CD14-positive monocyte (primary cell): ENCODE measurements at regions not wholly inside any gene's neighbourhood (a gene's known extent, or its start where the extent isn't known, plus 50 kb on each side); places are given as distances from the start of the nearest gene placed in this dataset.

Experiments used
- DNase-seq, 3 donors: peaks; one replicate each; pipeline ENCODE4 v3.0.0-alpha.2; 2011 to 2022
- H2AFZ ChIP-seq: 2 replicates; pipeline ENCODE4 v1.6.0; 2012; ENCODE audit warnings: mild to moderate bottlenecking, low read depth, low read length, inconsistent platforms; ENCODE audit not compliant: insufficient read depth, poor library complexity, severe bottlenecking
- H3K27ac ChIP-seq, 2 donors: 1 replicate in 1 of 2; 2 replicates in 1 of 2; pipeline ENCODE4 v1.5.1; 2012 to 2013; ENCODE audit warnings: low read length in 2 of 2, control low read depth in 1 of 2, inconsistent platforms in 1 of 2, low read depth in 1 of 2, mild to moderate bottlenecking in 1 of 2
- H3K27me3 ChIP-seq, 2 donors: one replicate each; pipeline versions ENCODE4 v1.6.0 to v1.6.1; 2011 to 2013; ENCODE audit warnings: low read length in 2 of 2; ENCODE audit not compliant: control insufficient read depth in 2 of 2, insufficient read depth in 2 of 2
- H3K36me3 ChIP-seq, 2 donors: replicated peaks in 1 of 2; 1 replicate in 1 of 2; 2 replicates in 1 of 2; pipeline versions ENCODE4 v1.5.1 to v1.6.1; 2012 to 2013; ENCODE audit warnings: low read length in 2 of 2, control low read depth in 1 of 2, inconsistent platforms in 1 of 2, mild to moderate bottlenecking in 1 of 2; ENCODE audit not compliant: insufficient read depth in 2 of 2, control insufficient read depth in 1 of 2
- H3K4me1 ChIP-seq, 2 donors: 1 replicate in 1 of 2; 2 replicates in 1 of 2; pipeline versions ENCODE4 v1.5.1 to v1.6.1; 2012 to 2013; ENCODE audit warnings: low read length in 2 of 2, control low read depth in 1 of 2, inconsistent platforms in 1 of 2, mild to moderate bottlenecking in 1 of 2, moderate library complexity in 1 of 2; ENCODE audit not compliant: insufficient read depth in 2 of 2, control insufficient read depth in 1 of 2
- H3K4me2 ChIP-seq: replicated peaks from 2 replicates; pipeline ENCODE3; 2012; ENCODE audit warnings: low read length, moderate library complexity, mild to moderate bottlenecking; ENCODE audit not compliant: poor library complexity, severe bottlenecking; ENCODE audit errors: extremely low read depth
- H3K4me3 ChIP-seq, 3 experiments: fragments of 200-600 bp in 1 of 3; sonication (generic) in 1 of 3; replicated peaks in 1 of 3; 1 replicate in 2 of 3; 2 replicates in 1 of 3; pipeline ENCODE4 v1.5.1; 2011 to 2013; ENCODE audit warnings: low read length in 3 of 3, mild to moderate bottlenecking in 3 of 3, control low read depth in 2 of 3, low read depth in 2 of 3, inconsistent platforms in 1 of 3, moderate library complexity in 1 of 3
- H3K79me2 ChIP-seq: 2 replicates; pipeline ENCODE4 v1.6.0; 2012; ENCODE audit warnings: mild to moderate bottlenecking, control low read depth, inconsistent platforms, low read length, moderate library complexity; ENCODE audit not compliant: insufficient read depth
- H3K9ac ChIP-seq: 2 replicates; pipeline ENCODE4 v1.6.0; 2017; ENCODE audit warnings: low read length, mild to moderate bottlenecking; ENCODE audit not compliant: insufficient read depth, poor library complexity, severe bottlenecking
- H3K9me3 ChIP-seq, 2 donors: replicated peaks in 1 of 2; 1 replicate in 1 of 2; 2 replicates in 1 of 2; pipeline versions ENCODE4 v1.5.1 to v1.6.1; 2012 to 2013; ENCODE audit warnings: low read length in 2 of 2, control low read depth in 1 of 2; ENCODE audit not compliant: control insufficient read depth in 1 of 2, insufficient read depth in 1 of 2
- H4K20me1 ChIP-seq: 2 replicates; pipeline ENCODE4 v1.6.0; 2012; ENCODE audit warnings: mild to moderate bottlenecking, low read length, control low read depth, moderate library complexity; ENCODE audit not compliant: insufficient read depth
- H3K27ac Mint-ChIP-seq, 7 donors: one replicate each; pipeline ENCODE4 v1.8.0; 2020; ENCODE audit warnings: mild to moderate bottlenecking in 7 of 7, mixed read lengths in 7 of 7, moderate library complexity in 6 of 7, inconsistent platforms in 2 of 7
- H3K27me3 Mint-ChIP-seq, 3 donors: one replicate each; pipeline ENCODE4 v1.8.0; 2021 to 2022; ENCODE audit warnings: low read depth in 3 of 3, mild to moderate bottlenecking in 3 of 3, mixed read lengths in 3 of 3, moderate library complexity in 3 of 3, inconsistent platforms in 1 of 3
- H3K36me3 Mint-ChIP-seq, 2 donors: one replicate each; pipeline ENCODE4 v1.8.0; 2020; ENCODE audit warnings: mixed read lengths in 2 of 2, inconsistent platforms in 1 of 2, mild to moderate bottlenecking in 1 of 2
- H3K4me1 Mint-ChIP-seq: one replicate; pipeline ENCODE4 v1.8.0; 2020; ENCODE audit warnings: mild to moderate bottlenecking, mixed read lengths
- H3K4me3 Mint-ChIP-seq, 2 donors: one replicate each; pipeline ENCODE4 v1.8.0; 2020; ENCODE audit warnings: mild to moderate bottlenecking in 2 of 2, mixed read lengths in 2 of 2, moderate library complexity in 1 of 2
- H3K9me3 Mint-ChIP-seq, 7 donors: one replicate each; pipeline ENCODE4 v1.8.0; 2020 to 2022; ENCODE audit warnings: mixed read lengths in 7 of 7, mild to moderate bottlenecking in 6 of 7, moderate library complexity in 6 of 7, inconsistent platforms in 2 of 7
- WGBS: methylation state at CpG from one replicate; pipeline ENCODE4 v1.1.5; 2013; ENCODE audit warnings: missing lambda C conversion rate; ENCODE audit not compliant: insufficient coverage; 5-methylcytosine and 5-hydroxymethylcytosine counted together
- intact Hi-C, 2 donors: fragments of 100-400 bp; cut with micrococcal nuclease; formaldehyde crosslinking; loops; one replicate each; pipeline versions ENCODE4 v1.15.0 to v1.15.1; 2023
- TF ChIP-seq, protein P1 (sequence below): fragments of 200-600 bp; IDR thresholded peaks from one replicate; pipeline ENCODE4 v1.8.0; 2022; ENCODE audit warnings: antibody characterized with exemption, mild to moderate bottlenecking

DNA sequence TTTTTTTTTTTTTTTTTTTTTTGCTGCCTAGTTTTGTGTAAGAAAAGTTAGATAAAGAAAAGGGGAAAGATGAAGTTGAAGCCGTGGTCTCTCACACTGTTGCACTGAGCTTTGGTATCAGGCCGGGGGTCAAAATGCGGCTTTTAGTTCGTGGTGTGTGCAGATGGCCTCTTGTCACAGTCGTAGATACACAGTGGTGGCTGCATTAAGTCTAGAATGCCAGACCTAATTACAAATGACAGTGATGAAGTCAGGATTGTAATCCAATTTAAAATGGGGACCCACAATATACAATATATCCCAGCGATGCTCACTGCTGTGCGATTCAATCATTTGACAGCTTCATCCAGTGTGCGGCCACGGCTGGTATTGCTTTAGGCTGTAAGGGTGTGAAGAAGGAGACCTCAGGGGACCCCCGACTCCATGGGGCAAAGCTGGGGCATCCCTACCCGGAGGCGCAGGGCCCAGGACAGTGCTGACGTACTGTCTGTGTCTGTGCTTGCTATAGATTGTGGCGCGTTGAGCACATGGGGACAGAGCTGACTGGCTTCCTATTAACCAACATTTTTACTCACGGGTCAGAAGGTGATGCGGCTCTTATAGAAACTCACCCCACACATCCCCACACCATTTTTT is 210.0 kb upstream of the SOX4 start:
- H3K9me3 ChIP-seq: no peaks in the 10 kb centered on the region
- H3K27ac ChIP-seq: no peak overlapping the region
- no peak overlapping the region for H3K4me3 ChIP-seq
- H3K36me3 Mint-ChIP-seq: no peaks in the 10 kb centered on the region
- H3K36me3 ChIP-seq: no peaks in the 10 kb centered on the region
- H3K4me2 ChIP-seq: no peak overlapping the region
- H3K4me1 ChIP-seq: peaks cover 5 to 6% of the 10 kb centered on the region in 2 donors
- no peak overlapping the region for H3K4me3 Mint-ChIP-seq
- peaks cover 0 to 5% (median 0%) of the 10 kb centered on the region in 3 donors for H3K27me3 Mint-ChIP-seq
- DNase-seq: no peak
- intact Hi-C loops: no loop called here
- TF ChIP-seq, protein P1, sequence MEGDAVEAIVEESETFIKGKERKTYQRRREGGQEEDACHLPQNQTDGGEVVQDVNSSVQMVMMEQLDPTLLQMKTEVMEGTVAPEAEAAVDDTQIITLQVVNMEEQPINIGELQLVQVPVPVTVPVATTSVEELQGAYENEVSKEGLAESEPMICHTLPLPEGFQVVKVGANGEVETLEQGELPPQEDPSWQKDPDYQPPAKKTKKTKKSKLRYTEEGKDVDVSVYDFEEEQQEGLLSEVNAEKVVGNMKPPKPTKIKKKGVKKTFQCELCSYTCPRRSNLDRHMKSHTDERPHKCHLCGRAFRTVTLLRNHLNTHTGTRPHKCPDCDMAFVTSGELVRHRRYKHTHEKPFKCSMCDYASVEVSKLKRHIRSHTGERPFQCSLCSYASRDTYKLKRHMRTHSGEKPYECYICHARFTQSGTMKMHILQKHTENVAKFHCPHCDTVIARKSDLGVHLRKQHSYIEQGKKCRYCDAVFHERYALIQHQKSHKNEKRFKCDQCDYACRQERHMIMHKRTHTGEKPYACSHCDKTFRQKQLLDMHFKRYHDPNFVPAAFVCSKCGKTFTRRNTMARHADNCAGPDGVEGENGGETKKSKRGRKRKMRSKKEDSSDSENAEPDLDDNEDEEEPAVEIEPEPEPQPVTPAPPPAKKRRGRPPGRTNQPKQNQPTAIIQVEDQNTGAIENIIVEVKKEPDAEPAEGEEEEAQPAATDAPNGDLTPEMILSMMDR: no peak
- H2AFZ ChIP-seq: no peak overlapping the region
- H3K9me3 Mint-ChIP-seq: peaks cover 0 to 5% (median 0%) of the 10 kb centered on the region in 7 donors
- no peaks in the 10 kb centered on the region for H4K20me1 ChIP-seq
- no peaks in the 10 kb centered on the region for H3K27me3 ChIP-seq
- H3K79me2 ChIP-seq: no peaks in the 10 kb centered on the region
- H3K27ac Mint-ChIP-seq: no peak overlapping the region
- no peak overlapping the region for H3K9ac ChIP-seq
- 97% methylated on average over 5 of the region's 17 CpGs for WGBS
- H3K4me1 Mint-ChIP-seq: peaks cover 18% of the 10 kb centered on the region

DNA sequence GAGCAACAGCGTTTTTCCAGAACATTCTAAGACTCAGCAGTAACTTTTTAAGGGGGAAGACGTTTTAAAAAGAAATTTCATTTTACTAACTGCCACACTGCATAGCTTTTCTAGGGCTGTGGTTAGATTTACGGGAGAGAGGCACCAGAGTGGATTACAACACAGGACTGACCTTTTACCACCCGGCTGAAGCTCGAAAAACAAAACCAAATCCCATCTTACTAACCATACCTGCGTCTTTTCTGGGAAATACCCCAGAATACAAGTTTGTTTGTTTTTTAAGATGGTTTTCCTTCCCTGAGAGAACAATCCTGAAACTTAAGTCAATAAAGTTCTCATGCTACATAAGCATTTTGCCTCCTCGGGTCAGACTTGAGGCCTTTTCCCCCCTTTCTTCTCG is 209.3 kb upstream of the SOX4 start:
- WGBS: 100% methylated on average over 1 of the region's 8 CpGs
- no peak overlapping the region for H3K9ac ChIP-seq
- H3K4me1 ChIP-seq: peaks cover 5 to 6% of the 10 kb centered on the region in 2 donors
- no peaks in the 10 kb centered on the region for H3K36me3 ChIP-seq
- no peaks in the 10 kb centered on the region for H3K9me3 ChIP-seq
- no peak overlapping the region for H3K4me3 Mint-ChIP-seq
- no peaks in the 10 kb centered on the region for H3K79me2 ChIP-seq
- H3K4me2 ChIP-seq: no peak overlapping the region
- H3K9me3 Mint-ChIP-seq: peaks cover 0 to 5% (median 0%) of the 10 kb centered on the region in 7 donors
- H3K4me1 Mint-ChIP-seq: peaks cover 18% of the 10 kb centered on the region
- no peak overlapping the region for H3K4me3 ChIP-seq
- H4K20me1 ChIP-seq: no peaks in the 10 kb centered on the region
- H3K36me3 Mint-ChIP-seq: no peaks in the 10 kb centered on the region
- H3K27me3 Mint-ChIP-seq: peaks cover 0 to 5% (median 0%) of the 10 kb centered on the region in 3 donors
- no peaks in the 10 kb centered on the region for H3K27me3 ChIP-seq
- intact Hi-C loops: no loop called here
- peak overlapping the region; percentile 4 for H2AFZ ChIP-seq
- DNase-seq: no peak
- H3K27ac Mint-ChIP-seq: no peak overlapping the region
- no peak overlapping the region for H3K27ac ChIP-seq
- TF ChIP-seq, protein P1: no peak
